Endothelial cell of umbilical vein (primary cell): ENCODE measurements at regions not wholly inside any gene's neighbourhood (a gene's known extent, or its start where the extent isn't known, plus 50 kb on each side); places are given as distances from the start of the nearest gene placed in this dataset.

ENCODE experiments used
- BruUV-seq: library from RNA; stranded (reverse); fragments of 400-500 nt; replicated peaks from 2 replicates; lab custom pipeline; 2021; lab: Mats Ljungman, UMichigan
- CTCF ChIA-PET: fragments of 300-600, 350-600 bp; sonication (Branson Sonifier 250); formaldehyde crosslinking; loops from one replicate; lab custom pipeline; 2021; ENCODE audit warnings: antibody characterized with exemption, inconsistent platforms; lab: Charles Lee
- POLR2A ChIA-PET: fragments of 300-600, 350-600 bp; sonication (Branson Sonifier 250); formaldehyde crosslinking; loops from one replicate; lab custom pipeline; 2021; ENCODE audit warnings: antibody characterized with exemption, inconsistent platforms; lab: Charles Lee
- DNase-seq: peaks from one replicate; pipeline ENCODE4 v3.0.0-alpha.2; 2011; ENCODE audit warnings: low read depth, low spot score
- FAIRE-seq: peaks from 2 replicates; lab custom pipeline; 2011; peaks lifted over from hg19 to GRCh38; lab: Jason Lieb, UNC
- H2AFZ ChIP-seq: 2 replicates; pipeline ENCODE4 v1.6.0; 2012; ENCODE audit warnings: low read depth, low read length, control low read depth, inconsistent platforms
- H3K27ac ChIP-seq: 2 replicates; pipeline ENCODE4 v1.5.1; 2011; ENCODE audit warnings: low read depth, mild to moderate bottlenecking, control low read depth, low read length, moderate library complexity; ENCODE audit not compliant: insufficient read depth
- H3K27me3 ChIP-seq, 2 experiments: 2 replicates each; pipeline versions ENCODE4 v1.6.0 to v1.6.1; 2011; ENCODE audit warnings: low read length in 2 of 2, mixed read lengths in 1 of 2; ENCODE audit not compliant: control insufficient read depth in 2 of 2, insufficient read depth in 2 of 2
- H3K36me3 ChIP-seq, 2 experiments: 2 replicates in 1 of 2; 3 replicates in 1 of 2; pipeline ENCODE4 v1.5.1; 2011; ENCODE audit warnings: low read length in 2 of 2, mild to moderate bottlenecking in 1 of 2, moderate library complexity in 1 of 2; ENCODE audit not compliant: control insufficient read depth in 2 of 2, insufficient read depth in 2 of 2; ENCODE audit errors: extremely low read depth in 1 of 2
- H3K4me1 ChIP-seq: 3 replicates; pipeline ENCODE4 v1.5.1; 2011; ENCODE audit warnings: mild to moderate bottlenecking, low read length; ENCODE audit not compliant: control insufficient read depth, insufficient read depth; ENCODE audit errors: extremely low read depth
- H3K4me2 ChIP-seq: 2 replicates; pipeline ENCODE4 v1.6.1; 2011; ENCODE audit warnings: low read length, control low read depth, mixed read lengths; ENCODE audit not compliant: insufficient read depth
- H3K4me3 ChIP-seq, 3 experiments: fragments of 200-600 bp in 1 of 3; sonication (generic), shearing (Covaris generic) in 1 of 3; replicated peaks in 1 of 3; 2 replicates each; pipeline ENCODE4 v1.5.1; 2011 to 2016; ENCODE audit warnings: control low read depth in 3 of 3, low read length in 3 of 3, mild to moderate bottlenecking in 2 of 3, inconsistent platforms in 1 of 3, low read depth in 1 of 3, moderate library complexity in 1 of 3; ENCODE audit not compliant: insufficient read depth in 1 of 3
- H3K79me2 ChIP-seq: 2 replicates; pipeline ENCODE4 v1.6.0; 2012; ENCODE audit warnings: low read length, inconsistent platforms; ENCODE audit not compliant: control insufficient read depth, insufficient read depth
- H3K9ac ChIP-seq: replicated peaks from 2 replicates; pipeline ENCODE3; 2011; ENCODE audit warnings: low read length, control low read depth; ENCODE audit not compliant: insufficient read depth; ENCODE audit errors: extremely low read depth
- H3K9me1 ChIP-seq: replicated peaks from 3 replicates; pipeline ENCODE4 v1.6.0; 2011; ENCODE audit warnings: mild to moderate bottlenecking, low read length; ENCODE audit not compliant: control insufficient read depth, insufficient read depth; ENCODE audit errors: extremely low read depth
- H3K9me3 ChIP-seq: replicated peaks from 2 replicates; pipeline ENCODE4 v1.5.1; 2012; ENCODE audit warnings: low read length, inconsistent platforms; ENCODE audit not compliant: control insufficient read depth, insufficient read depth
- H4K20me1 ChIP-seq: replicated peaks from 2 replicates; pipeline ENCODE3; 2011; ENCODE audit warnings: mild to moderate bottlenecking, low read length; ENCODE audit not compliant: control insufficient read depth, insufficient read depth; ENCODE audit errors: extremely low read depth
- CTCF ChIP-seq, 2 donors: IDR thresholded peaks; 1 replicate in 1 of 2; 2 replicates in 1 of 2; pipeline ENCODE4 v1.5.1; 2011; ENCODE audit warnings: low read length in 2 of 2, mild to moderate bottlenecking in 2 of 2, moderate library complexity in 2 of 2, control low read depth in 1 of 2, inconsistent platforms in 1 of 2, low read depth in 1 of 2; ENCODE audit not compliant: insufficient read depth in 1 of 2; ENCODE audit errors: extremely low read depth in 1 of 2
- EZH2 ChIP-seq: IDR thresholded peaks from 2 replicates; pipeline ENCODE4 v1.6.1; 2012; ENCODE audit warnings: borderline replicate concordance, low read depth, mild to moderate bottlenecking, moderate library complexity, low read length, inconsistent platforms; ENCODE audit not compliant: severe bottlenecking
- FOS ChIP-seq: IDR thresholded peaks from 2 replicates; pipeline ENCODE4 v1.6.1; 2011; ENCODE audit warnings: mild to moderate bottlenecking, low read length, moderate library complexity, borderline replicate concordance; ENCODE audit not compliant: insufficient read depth
- GATA2 ChIP-seq: IDR thresholded peaks from 2 replicates; pipeline ENCODE4 v1.7.0; 2011; ENCODE audit warnings: low read depth, mild to moderate bottlenecking, moderate library complexity, mixed read lengths, low read length; ENCODE audit not compliant: insufficient read length, insufficient read depth
- JUN ChIP-seq: IDR thresholded peaks from 2 replicates; pipeline ENCODE4 v1.6.1; 2011; ENCODE audit warnings: borderline replicate concordance, low read depth; ENCODE audit not compliant: insufficient read length, insufficient read depth
- MAX ChIP-seq: IDR thresholded peaks from 2 replicates; pipeline ENCODE4 v1.6.1; 2011; ENCODE audit not compliant: insufficient read depth, insufficient read length
- MYC ChIP-seq: IDR thresholded peaks from one replicate; pipeline ENCODE4 v1.6.1; 2011; ENCODE audit warnings: mild to moderate bottlenecking, low read depth, low read length
- POLR2A ChIP-seq: IDR thresholded peaks from 2 replicates; pipeline ENCODE4 v1.6.1; 2012; ENCODE audit warnings: low read depth, mild to moderate bottlenecking, control low read depth, low read length
- POLR2AphosphoS5 ChIP-seq: IDR thresholded peaks from 2 replicates; pipeline ENCODE4 v1.6.1; 2012; ENCODE audit warnings: low read depth, mild to moderate bottlenecking, control low read depth, low read length, moderate library complexity; ENCODE audit not compliant: insufficient read depth
- dilution Hi-C: fragments of 300-500 bp; cut with MboI; formaldehyde crosslinking; loops from one replicate; pipeline ENCODE4 v1.15.0; 2019; ENCODE audit warnings: low sequenced_read_pairs; ENCODE audit not compliant: extremely low pct_ligation_motif_present
- intact Hi-C: fragments of 100-400 bp; cut with micrococcal nuclease; formaldehyde crosslinking; loops from one replicate; pipeline ENCODE4 v1.10.0; 2022

DNA sequence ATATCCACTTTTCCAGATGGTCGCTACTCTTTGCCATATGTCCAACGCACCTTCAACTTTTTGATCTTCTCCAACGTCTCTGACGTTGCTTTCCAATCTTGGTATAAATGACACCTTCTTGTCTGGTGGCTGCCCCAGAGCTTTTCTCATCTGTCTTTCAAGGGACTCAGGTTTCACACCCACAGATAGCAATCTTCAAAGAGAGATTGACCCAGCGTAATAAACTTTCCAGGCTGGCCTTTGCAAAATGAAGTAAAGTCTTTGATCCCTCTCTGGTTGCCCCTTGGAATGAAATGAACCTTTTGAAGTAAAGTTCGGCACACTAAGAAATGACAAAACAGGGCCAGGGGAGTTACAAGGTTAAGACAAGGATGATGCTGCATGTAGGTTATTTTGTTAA lies 138.4 kb upstream of the BDNF start:
- no peak overlapping the region for H3K27ac ChIP-seq
- dilution Hi-C loops (no loop called here), intact Hi-C loops (loop anchor here (1.0 to 10.0 kb wide), 2 partner anchors 691 to 1496 kb away; no protein-coding TSS in a partner anchor)
- no peak overlapping the region for H3K4me2 ChIP-seq
- CTCF ChIA-PET, result interaction anchor here (1.2 to 2.4 kb wide), 4 partner anchors 12 to 691 kb away, joined by 4 to 12 read pairs (median 9); partner anchors contain the start of genes KIF18A and METTL15
- no peaks in the 10 kb centered on the region for H3K4me1 ChIP-seq
- no peaks in the 10 kb centered on the region for H3K79me2 ChIP-seq
- no peak for DNase-seq
- H3K9me1 ChIP-seq, result no peaks in the 10 kb centered on the region
- peaks cover 7 to 13% of the 10 kb centered on the region in 2 experiments for H3K27me3 ChIP-seq
- no peaks in the 10 kb centered on the region for H3K9me3 ChIP-seq
- POLR2A ChIA-PET, result no interaction called here
- BruUV-seq, result no TSS peak
- TF ChIP-seq FOS, result no peak
- no peak for TF ChIP-seq JUN
- no peak for TF ChIP-seq GATA2
- TF ChIP-seq POLR2AphosphoS5, result no peak
- TF ChIP-seq MYC, result no peak
- TF ChIP-seq CTCF (IDR thresholded peaks at IDR 0.05; ENCODE audit: extremely low read depth in 1 of 2, insufficient read depth in 1 of 2, low read depth in 1 of 2, low read length in 2 of 2), result no peak
- TF ChIP-seq POLR2A, result no peak
- TF ChIP-seq EZH2, result no peak
- no peak for TF ChIP-seq MAX
- no peak for FAIRE-seq
- no peaks in the 10 kb centered on the region for H3K36me3 ChIP-seq
- H3K9ac ChIP-seq, result no peak overlapping the region
- no peak overlapping the region for H3K4me3 ChIP-seq
- H4K20me1 ChIP-seq, result no peaks in the 10 kb centered on the region
- H2AFZ ChIP-seq, result no peak overlapping the region
